HG03442 (cell line): ENCODE measurements at regions not wholly inside any gene's neighbourhood (a gene's known extent, or its start where the extent isn't known, plus 50 kb on each side); places are given as distances from the start of the nearest gene placed in this dataset.
A peak's percentile ranks its signal among the peaks of the same experiment; 100 is the strongest.

Source experiments
- ATAC-seq: cut with Tn5 transposase; IDR thresholded peaks from one replicate; pipeline ENCODE4 v1.9.1; 2021; ENCODE audit warnings: mild to moderate bottlenecking, moderate library complexity; ENCODE audit not compliant: unreplicated experiment

DNA sequence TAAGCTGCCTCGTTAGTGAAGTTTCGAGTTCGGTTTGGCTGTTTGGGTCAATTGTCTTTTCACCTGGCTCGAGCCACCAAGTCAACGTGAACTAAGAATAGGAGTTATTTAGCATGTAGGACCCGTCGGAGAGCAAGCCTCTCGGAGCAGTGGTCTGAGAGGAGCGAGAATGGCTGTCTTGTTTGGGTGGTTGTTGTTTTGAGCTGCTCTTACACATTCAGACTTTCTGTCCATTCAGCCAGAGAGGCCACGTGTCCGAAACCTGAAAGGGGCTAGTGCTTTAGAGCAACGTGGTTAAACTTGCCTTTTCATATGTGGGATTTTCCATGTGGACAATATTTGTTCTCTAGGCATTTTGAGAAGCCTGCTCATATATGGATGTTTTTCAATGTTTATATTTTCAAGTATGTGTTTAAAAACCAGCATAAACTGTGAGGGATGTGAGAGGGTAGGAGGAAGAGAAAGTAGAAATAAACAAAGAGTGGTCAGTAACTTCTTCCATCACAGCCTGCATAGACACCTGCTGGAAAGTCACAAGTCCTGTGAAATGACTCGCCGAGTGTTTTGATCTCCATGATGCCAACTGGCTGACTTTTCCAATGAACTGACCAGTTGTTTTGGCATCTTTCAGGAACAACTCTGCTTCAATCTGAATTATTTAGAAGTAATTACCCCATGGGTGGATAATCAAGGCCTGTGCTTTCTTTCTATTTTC lies 221.0 kb downstream of the ASCL1 start:
- no peak for ATAC-seq

DNA sequence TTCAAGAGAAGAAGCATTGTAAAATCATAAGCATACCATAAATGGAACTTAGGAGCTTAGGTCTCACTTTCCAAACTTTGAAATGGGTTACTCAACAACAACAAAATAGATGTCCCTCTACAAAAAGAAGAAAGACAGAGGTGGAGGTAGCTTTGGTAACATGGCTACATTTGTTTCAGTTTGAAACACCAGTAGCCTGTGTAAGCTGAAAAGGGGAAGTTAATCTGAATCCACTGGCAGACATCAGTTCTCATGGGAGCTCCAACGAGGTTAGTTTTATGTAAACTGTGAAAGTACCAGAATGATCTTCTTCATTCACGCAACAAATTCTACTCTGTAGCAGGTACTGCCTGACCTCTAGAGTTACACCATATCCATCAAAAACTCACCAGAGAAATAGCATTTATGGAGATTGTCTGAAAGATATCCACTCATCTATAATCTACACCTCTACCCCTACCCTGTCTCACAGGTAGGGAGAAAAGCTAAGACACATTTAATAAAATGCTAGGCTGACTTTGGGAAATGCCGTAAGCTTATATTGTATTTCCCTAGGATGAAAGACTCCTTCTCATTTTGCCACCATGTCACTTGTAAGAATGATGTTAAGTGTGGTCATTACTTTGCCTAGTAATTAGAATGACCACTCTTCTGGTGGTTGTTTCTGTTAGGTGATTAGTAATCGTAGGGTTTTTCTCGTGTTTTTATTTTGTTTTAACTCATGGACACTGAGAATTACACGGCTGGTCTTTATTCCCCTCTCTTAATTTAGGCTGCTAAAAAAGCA lies 224.1 kb downstream of the ASCL1 start:
- ATAC-seq: peak; percentile 94

DNA sequence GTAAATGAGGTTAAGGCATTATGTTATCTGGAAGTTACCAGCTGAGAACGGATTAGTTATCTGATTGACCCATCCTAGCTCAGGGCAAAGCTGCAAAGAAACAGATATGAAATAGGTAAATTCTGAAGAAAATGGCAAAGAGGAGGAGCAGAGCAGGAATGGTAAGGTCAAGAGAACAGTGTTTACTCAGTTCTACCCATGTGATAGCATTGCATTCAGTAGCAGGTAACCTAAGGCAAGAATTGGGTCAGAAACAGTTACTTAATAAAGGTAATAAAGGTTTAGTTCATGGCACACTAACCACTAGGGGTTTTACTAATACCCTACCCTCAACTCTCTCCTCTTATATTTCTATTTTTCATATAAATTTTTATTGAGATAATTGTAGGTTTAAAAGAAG lies 224.8 kb downstream of the ASCL1 start:
- no peak for ATAC-seq

DNA sequence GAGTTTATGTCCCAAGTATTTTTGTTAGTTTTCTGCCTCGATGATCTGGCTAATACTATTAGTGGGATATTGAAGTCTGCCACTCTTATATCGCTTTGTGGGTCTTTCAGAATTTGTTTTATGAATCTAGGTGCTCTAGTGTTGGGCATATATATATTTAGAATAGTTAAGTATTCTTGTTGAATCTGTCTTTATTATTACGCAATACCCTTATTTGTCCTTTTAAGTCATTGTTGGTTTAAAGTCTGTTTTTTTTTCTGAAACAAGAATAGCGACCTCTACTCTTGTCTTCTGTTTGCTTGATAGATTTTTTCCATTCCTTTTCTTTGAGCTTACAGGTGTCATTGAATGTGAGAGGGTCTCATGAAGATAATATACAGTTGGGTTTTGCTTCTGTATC lies 239.0 kb downstream of the ASCL1 start:
- ATAC-seq: no peak

DNA sequence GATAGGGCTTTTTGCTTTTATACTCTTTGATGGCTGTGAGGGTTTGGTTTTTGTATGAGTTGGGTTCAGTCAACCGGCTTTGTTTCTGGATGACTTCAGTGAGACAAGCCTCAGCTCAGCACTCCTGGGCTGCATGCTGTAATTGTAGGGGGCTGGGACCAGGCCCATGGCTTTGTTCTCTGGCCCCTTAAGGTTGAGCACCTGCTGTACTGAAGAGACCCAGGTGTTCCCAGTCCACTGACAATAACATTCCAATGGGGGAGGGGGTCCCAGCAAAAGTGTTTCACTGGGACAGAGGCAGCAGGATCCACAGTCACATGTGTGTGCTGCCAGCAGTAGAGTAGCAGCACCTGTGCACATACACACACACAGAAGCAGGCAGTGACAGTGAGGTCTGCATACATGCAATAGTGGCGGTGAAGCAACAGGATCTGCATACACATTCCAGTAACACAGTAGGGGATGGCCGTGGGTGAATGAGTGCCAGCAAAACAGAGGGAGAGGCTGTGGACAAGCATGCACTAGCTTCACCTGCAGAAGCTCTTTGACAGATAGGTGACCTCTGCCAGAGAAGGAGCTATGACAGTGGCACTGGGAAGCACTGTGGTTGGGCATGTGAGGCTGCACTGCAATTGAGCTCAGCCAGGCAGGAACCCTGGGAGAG lies 240.4 kb downstream of the ASCL1 start:
- no peak for ATAC-seq

DNA sequence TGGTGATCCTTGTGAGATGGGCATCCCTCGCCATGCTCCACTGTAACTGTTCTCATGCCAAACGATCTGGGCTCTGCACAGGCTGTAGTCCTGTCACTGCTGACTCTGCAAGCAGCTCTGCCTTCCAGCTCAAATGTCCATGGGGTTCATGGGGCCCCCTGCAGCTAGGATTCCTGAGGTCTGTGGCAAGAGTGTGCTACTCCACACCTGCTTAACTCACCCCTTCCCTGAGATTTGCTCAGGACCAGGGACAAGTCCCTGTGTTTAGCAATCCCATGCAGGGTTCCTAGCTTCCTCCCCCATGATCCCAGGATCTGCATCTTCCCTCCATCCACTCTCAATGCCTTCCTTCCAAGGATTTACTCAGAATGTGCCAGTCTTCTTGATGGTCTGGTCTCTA lies 241.0 kb downstream of the ASCL1 start:
- ATAC-seq: no peak

DNA sequence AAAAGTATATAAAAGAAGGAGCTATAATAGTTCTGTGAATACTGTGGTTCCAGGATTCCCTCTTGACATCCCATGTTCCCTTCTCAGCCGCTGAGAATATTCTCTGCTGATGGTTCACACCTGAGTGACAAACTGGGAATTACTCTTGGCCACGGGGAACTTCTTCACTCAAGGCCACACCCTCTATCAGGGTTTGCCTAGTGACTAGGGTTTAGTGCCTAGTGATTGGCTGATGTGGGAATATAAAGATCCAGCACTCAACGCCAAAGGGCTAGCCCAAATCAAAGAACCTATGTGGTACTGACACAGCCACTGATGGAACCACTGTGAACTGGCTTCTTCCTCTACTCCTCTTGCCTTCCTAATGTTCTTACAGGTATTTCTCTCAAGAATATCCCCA lies 248.4 kb downstream of the ASCL1 start:
- ATAC-seq: no peak

DNA sequence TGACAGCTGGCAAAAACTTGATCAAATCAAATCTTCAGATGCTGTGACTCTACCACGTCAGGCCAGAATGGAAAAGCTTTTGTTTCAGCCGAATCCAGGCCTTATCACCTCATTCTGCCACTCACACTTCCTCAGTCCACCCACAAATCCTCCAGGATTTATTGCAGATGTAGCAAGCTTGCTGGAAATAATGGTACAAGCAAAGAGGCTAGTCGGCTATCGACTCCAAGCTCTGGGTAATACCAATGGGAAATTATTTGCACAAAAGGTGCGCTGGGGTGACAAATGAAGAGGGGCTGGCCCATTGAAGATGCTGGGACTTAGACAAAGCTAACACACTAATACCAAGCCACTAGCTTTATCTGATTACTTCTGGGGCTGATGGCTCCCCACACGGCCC lies 250.5 kb downstream of the ASCL1 start:
- no peak for ATAC-seq

DNA sequence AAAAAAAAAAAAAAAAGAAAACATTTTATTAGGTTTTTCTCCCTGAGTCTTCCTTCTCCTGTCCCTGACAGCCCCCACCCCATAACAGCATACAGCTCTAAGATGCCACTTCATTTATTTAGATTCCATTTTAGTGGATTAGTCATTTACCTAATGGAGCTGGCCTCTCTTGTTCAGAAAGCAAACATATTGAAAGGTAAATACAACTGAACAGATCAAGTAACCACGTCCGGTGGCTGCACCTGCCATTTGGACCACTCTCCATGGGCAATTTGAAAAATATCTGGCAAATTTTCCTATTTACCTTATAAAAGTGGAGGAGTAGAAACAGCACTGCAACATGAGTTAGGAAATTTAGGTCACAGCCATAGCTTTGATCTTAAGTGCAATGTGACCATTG lies 254.6 kb downstream of the C12orf42 start:
- ATAC-seq: no peak

DNA sequence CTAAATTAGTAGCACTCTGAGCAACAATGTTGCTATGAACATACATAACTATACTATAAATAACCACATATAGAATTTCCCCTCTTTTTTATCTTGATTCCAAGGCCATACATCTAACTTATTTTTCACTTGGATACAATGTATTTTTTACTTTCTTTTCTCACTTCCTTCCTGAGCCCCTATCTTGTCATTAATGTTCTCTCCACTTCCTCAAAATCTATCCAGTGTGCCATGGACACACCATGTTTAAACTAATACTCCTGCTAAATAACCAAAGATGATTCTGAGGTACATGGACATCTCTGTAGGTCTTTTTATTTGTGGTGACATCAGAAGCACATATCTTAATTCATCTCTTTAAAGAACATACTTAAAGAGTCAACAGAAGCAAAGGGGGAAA lies 251.2 kb downstream of the C12orf42 start:
- ATAC-seq: no peak

DNA sequence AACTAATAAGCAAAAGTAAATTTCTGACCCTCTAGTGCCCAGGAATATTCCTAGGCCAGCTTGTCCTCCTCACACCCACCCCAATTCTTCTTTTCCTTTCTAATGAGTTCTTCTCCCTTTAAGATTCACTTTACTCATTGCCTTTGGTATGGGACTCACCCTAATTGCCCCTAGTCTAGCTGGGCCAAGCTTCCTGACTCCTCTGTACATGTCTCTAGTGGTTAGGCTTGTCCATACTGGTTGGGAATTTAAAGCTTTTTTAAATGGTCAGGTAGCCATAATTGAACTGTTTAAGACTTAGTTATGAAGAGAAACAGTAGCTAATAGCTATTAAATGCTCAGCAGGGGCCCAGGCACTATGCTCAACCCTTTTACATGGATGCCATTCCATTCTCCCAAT lies 248.2 kb downstream of the C12orf42 start:
- no peak for ATAC-seq

DNA sequence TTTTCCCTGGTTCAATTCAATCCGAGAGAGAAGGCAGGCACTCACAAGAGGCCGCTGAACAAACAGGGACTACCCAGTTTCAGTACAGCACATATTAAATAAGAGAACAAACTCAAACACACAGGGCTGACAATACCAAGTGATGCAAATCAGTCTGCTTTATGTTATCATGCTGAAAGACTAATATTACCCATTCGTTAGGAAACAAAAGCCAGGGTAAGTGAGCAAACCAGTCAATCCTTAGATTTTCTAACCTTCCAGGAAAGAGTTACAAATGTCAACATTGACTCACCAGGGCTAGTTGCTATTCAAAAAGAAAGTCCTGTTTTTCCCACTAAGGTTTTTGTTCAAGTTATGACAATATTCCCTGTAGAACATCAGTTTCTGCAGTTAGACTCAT lies 246.2 kb downstream of the C12orf42 start:
- no peak for ATAC-seq

DNA sequence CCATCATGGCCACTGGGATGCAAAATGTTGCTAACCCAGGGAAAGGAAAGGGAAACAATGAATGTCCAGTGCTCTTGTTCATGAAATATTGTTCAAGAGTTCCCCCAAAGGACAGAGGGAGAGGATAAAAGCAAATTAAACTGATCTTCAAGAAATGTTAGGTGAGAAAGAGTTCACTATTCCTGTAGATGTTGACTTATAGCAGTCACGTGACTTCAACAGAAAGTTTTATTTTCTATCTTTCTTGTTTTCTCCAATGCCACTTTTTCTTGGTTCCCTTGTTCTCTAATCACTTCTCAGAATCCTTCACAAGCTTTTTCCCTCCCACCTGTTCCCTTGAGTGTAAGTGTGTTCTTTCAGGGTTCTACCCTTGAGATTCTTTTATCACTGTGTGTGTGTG lies 245.3 kb downstream of the C12orf42 start:
- ATAC-seq: no peak
